ENCODE measurements at regions not wholly inside any gene's neighbourhood (a gene's known extent, or its start where the extent isn't known, plus 50 kb on each side); places are given as distances from the start of the nearest gene placed in this dataset.
A peak's percentile ranks its signal among the peaks of the same experiment; 100 is the strongest.

DNA sequence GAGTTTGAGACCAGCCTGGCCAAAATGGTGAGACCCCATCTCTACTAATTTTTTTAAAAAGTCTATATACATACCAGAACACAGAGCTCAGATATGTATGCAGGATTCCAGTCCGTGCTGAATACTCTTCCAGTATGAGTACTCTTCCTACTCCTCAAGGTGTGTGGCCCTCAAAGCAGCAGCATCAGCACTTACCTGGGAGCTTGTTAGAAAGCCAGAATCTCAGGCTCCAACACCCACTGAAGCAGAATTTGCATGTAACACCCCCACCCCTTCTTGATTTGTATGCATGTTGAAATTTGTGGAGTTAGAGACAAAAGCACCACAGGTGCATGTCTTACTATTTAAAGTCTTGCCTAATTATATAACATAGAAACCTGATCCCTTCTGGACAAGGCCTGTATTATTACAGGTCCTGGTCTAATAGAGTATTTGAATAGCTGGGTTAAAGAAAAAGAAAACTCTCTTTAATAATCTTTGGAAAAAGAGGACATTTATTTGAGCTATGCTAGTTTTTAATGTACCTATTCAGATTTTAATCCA is 50.3 kb upstream of the NFE2L2 start:
- Mint-ChIP-seq H3K27me3 (no peaks in the 10 kb centered on the region), H3K9me3 (peaks cover 0 to 5% (median 0%) of the 10 kb centered on the region in 9 donors), H3K27ac (peak overlapping the region in 6 of 10 donors; percentile 5 to 75 (median 28)), H3K4me3 (no peak overlapping the region), H3K4me1 (peaks cover 10 to 29% (median 21%) of the 10 kb centered on the region in 4 donors), H3K36me3 (peaks cover 0 to 4% (median 3%) of the 10 kb centered on the region in 3 donors)
- no peak for ATAC-seq
- POLR2A ChIA-PET = interaction anchor here (1.4 to 12.3 kb wide), 2 partner anchors 12 to 50 kb away, joined by 3 to 213 read pairs; partner anchors contain the start of gene NFE2L2
- no peak for DNase-seq

DNA sequence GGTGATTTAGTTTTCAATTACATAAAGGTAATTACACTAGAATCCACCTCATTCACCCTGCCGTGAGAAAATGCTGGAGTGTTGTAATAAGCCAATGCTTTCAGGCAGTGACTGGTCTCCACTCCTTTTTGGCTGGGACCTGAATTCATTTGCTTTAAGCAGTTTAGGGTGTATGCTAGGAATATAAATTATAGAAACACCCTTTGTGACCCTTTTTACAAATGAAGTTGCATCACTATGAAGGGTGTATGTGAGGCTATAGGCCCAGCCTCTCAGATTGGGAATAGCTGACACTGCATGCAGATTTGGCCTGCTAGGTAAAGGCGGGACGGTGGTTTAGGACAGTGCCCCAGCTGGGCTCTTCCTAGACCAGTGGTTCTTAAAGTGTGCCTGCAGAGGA is 50.8 kb upstream of the NFE2L2 start:
- no peaks in the 10 kb centered on the region for H3K27me3 Mint-ChIP-seq
- H3K4me1 Mint-ChIP-seq = peaks cover 6 to 24% (median 17%) of the 10 kb centered on the region in 4 donors
- POLR2A ChIA-PET = interaction anchor here (1.4 to 12.3 kb wide), 2 partner anchors 13 to 51 kb away, joined by 3 to 213 read pairs; partner anchors contain the start of gene NFE2L2
- H3K9me3 Mint-ChIP-seq = peaks cover 0 to 5% (median 0%) of the 10 kb centered on the region in 9 donors
- no peak for ATAC-seq
- peak overlapping the region in 1 of 10 donors; percentile 18 for H3K27ac Mint-ChIP-seq
- H3K4me3 Mint-ChIP-seq = no peak overlapping the region
- no peak for DNase-seq
- peaks cover 0 to 4% (median 3%) of the 10 kb centered on the region in 3 donors for H3K36me3 Mint-ChIP-seq

DNA sequence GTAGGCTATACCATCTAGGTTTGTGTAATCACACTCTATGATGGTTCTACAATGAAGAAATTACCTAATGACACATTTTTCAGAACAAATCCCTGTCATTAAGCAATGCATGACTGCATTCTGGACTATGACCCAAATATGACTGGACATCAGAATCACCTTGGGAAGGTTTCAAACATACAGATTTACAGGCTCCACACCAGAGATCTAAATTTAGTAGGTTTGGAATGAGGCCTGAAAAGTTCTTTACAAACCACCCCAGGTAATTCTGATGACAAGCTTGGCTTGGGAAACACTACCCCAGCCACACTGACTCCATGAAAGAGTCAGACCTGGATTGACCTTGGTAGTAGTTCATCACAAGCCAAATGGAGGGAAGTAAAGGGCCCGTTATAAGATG is 52.2 kb upstream of the NFE2L2 start:
- no peak for DNase-seq
- Mint-ChIP-seq H3K9me3 (peaks cover 0 to 5% (median 0%) of the 10 kb centered on the region in 9 donors), H3K27me3 (no peaks in the 10 kb centered on the region), H3K27ac (no peak overlapping the region), H3K36me3 (peaks cover 0 to 9% (median 5%) of the 10 kb centered on the region in 3 donors), H3K4me3 (no peak overlapping the region), H3K4me1 (peaks cover 0 to 13% (median 7%) of the 10 kb centered on the region in 4 donors)
- POLR2A ChIA-PET = no interaction called here
- ATAC-seq = no peak

DNA sequence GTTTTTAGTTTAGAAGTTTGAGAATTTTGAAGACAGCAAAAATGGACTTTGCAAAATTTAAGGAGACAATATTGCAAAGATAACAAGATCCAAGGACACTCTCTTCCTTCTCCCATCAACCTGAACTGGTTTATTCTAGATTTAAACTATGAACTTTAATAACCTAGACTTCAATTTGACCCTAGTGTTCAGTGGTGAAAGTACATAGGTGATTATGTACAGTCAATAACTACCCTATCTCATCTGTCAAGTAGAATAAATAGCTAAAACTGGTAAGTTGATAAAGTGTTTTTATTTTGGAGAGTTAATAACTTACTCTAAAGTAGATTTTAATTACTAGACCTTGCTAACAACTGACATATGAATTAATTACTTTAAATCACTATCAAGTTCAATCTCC is 52.9 kb upstream of the NFE2L2 start:
- peaks cover 0 to 13% (median 6%) of the 10 kb centered on the region in 4 donors for H3K4me1 Mint-ChIP-seq
- POLR2A ChIA-PET = no interaction called here
- no peak for ATAC-seq
- H3K36me3 Mint-ChIP-seq = peaks cover 0 to 13% (median 7%) of the 10 kb centered on the region in 3 donors
- no peaks in the 10 kb centered on the region for H3K27me3 Mint-ChIP-seq
- H3K9me3 Mint-ChIP-seq = peaks cover 0 to under 1% (median 0%) of the 10 kb centered on the region in 9 donors
- H3K4me3 Mint-ChIP-seq = no peak overlapping the region
- H3K27ac Mint-ChIP-seq = no peak overlapping the region
- no peak for DNase-seq

DNA sequence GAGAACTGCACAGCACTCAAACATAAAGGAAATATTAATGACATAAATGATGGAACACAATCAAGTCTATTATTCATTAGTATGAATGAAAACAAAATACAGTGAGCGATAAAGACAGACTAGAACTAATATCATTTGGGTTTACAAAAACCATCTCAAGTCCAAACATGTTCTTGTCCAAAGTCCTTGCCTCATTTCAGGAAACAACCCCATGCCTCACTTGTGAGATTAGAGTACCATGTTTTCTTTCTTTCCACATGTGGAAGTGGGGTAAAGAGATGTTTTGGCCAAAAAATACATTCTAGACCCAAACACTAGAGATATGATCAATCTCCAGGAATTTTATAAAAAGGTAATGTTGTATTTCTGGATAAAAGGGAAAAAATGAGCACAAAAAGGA is 53.3 kb upstream of the NFE2L2 start:
- no peak overlapping the region for H3K4me3 Mint-ChIP-seq
- peaks cover 0 to 11% (median 5%) of the 10 kb centered on the region in 4 donors for H3K4me1 Mint-ChIP-seq
- no peaks in the 10 kb centered on the region for H3K27me3 Mint-ChIP-seq
- POLR2A ChIA-PET = interaction anchor here (1.0 kb wide), 1 partner anchor 53 kb away, joined by 4 read pairs; the partner anchor contains the start of gene NFE2L2
- peaks cover 0 to 15% (median 8%) of the 10 kb centered on the region in 3 donors for H3K36me3 Mint-ChIP-seq
- no peak overlapping the region for H3K27ac Mint-ChIP-seq
- H3K9me3 Mint-ChIP-seq = no peaks in the 10 kb centered on the region
- no peak for ATAC-seq
- no peak for DNase-seq

DNA sequence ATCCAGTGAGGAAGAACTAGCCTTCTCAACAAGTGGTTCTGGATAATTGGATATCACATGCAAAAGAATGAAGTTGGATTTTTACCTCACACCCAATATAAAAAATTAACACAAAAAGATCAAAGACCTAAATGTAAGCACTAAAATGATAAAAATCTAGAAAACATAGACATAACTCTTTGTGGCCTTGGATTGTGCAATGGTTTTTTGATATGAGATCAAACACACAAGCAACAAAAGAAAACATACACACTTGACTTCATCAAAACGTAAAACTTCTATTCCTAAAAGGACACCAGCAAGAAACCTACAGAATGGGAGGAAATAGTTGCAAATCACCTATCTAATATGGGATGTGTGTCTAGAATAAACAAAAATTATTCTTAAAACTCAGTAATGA is 54.1 kb upstream of the NFE2L2 start:
- H3K27me3 Mint-ChIP-seq = no peaks in the 10 kb centered on the region
- no peak overlapping the region for H3K27ac Mint-ChIP-seq
- DNase-seq (no peak), ATAC-seq (no peak)
- H3K4me3 Mint-ChIP-seq = no peak overlapping the region
- peaks cover 6 to 19% (median 12%) of the 10 kb centered on the region in 3 donors for H3K36me3 Mint-ChIP-seq
- peaks cover 0 to 3% (median 1%) of the 10 kb centered on the region in 4 donors for H3K4me1 Mint-ChIP-seq
- no peaks in the 10 kb centered on the region for H3K9me3 Mint-ChIP-seq
- POLR2A ChIA-PET = interaction anchor here (1.0 kb wide), 1 partner anchor 54 kb away, joined by 4 read pairs; the partner anchor contains the start of gene NFE2L2

DNA sequence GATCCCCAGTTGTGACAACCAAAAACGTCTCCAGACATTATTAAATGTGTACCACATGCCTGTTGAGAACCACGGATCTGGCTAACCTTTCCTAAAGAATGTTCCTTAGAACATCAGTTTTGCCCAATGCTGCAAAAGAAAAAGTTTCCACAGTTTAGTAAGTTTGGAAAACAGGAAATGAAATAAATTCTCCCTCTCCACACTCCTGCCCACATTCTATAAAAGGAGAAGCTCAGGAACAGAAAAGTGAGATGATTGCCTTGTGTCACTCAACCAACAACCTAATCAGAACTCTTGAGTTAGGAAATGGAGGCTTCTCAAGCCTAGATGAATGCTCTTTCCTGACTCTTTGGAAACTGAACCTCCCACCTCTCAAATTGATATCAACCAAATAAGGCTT is 56.1 kb upstream of the NFE2L2 start:
- POLR2A ChIA-PET = interaction anchor here (1.3 kb wide), 1 partner anchor 12 kb away, joined by 3 read pairs; no protein-coding TSS in a partner anchor
- no peaks in the 10 kb centered on the region for H3K9me3 Mint-ChIP-seq
- no peak for ATAC-seq
- no peak overlapping the region for H3K4me3 Mint-ChIP-seq
- no peak for DNase-seq
- H3K27ac Mint-ChIP-seq = no peak overlapping the region
- peaks cover 6 to 19% (median 12%) of the 10 kb centered on the region in 3 donors for H3K36me3 Mint-ChIP-seq
- no peaks in the 10 kb centered on the region for H3K27me3 Mint-ChIP-seq
- peaks cover 0 to 2% (median 0%) of the 10 kb centered on the region in 4 donors for H3K4me1 Mint-ChIP-seq

DNA sequence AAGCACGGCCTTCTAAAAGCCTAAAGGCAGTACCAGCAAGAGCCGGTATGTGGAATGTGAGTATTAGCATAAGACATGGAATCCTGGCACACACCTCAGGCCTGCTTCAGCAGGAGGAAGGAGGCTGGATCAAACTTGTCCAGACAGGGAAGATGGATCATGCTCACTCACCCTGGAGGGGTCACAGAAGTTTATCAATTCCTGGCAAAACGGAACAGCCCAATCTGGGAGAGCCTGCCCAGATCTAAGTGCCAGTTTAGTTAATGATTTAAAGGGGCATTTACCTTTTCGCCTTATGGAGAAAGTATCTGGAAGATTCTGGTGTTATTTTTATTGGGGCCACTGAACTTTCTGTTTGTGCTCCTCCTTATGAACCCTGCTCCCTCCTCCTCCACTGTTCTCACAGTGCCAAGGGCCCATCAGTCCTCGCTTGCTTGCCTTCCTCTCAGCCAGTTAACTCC is 58.3 kb upstream of the NFE2L2 start:
- DNase-seq (no peak), ATAC-seq (no peak)
- Mint-ChIP-seq H3K9me3 (no peaks in the 10 kb centered on the region), H3K27ac (peak overlapping the region in 1 of 10 donors; percentile 43), H3K4me1 (peaks cover 0 to 2% (median 0%) of the 10 kb centered on the region in 4 donors), H3K36me3 (peaks cover 6 to 19% (median 10%) of the 10 kb centered on the region in 3 donors), H3K27me3 (no peaks in the 10 kb centered on the region), H3K4me3 (no peak overlapping the region)
- POLR2A ChIA-PET = no interaction called here

DNA sequence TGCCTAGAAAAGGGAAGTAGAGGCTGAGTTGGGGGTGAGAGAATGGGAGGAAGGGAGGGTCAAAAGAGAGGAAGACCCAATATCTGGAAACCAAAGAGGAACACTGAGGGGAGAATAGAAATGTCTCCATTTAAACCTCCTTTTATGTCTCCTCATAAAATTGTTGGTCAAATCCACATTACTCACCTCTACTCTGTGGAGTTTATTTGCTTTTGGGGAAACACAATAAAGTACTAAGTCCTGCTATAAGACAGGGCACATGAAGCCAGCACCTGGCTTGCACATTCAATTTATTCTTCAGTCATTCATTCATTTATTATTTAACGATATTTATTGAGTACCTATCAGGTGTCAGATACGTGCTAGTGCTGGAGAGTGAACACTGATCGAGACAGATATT is 60.3 kb upstream of the NFE2L2 start:
- ATAC-seq (no peak), DNase-seq (no peak)
- Mint-ChIP-seq H3K4me3 (no peak overlapping the region), H3K9me3 (peaks cover 0 to 2% (median 0%) of the 10 kb centered on the region in 9 donors), H3K27ac (no peak overlapping the region), H3K36me3 (peaks cover 6 to 16% (median 10%) of the 10 kb centered on the region in 3 donors), H3K27me3 (no peaks in the 10 kb centered on the region), H3K4me1 (peaks cover 0 to 9% (median 7%) of the 10 kb centered on the region in 4 donors)
- POLR2A ChIA-PET = no interaction called here

DNA sequence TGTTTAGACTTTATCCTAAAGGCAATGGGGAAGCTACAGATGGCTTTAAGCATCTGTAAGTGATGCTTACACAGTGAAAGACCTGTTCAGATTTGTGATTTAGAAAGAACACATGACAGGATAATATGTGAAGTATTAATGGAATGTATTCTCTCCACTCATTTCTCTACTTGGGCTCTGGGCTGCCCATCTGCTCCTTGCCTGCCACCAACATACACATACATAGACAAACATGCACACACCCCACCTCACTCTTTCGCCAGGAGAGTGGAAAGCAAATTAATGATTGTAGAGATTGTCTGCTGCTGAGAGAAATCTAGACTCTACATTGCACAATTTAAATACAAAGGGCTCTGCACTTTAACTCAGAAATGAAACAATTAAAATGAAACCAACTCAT is 61.0 kb upstream of the NFE2L2 start:
- H3K27ac Mint-ChIP-seq = no peak overlapping the region

DNA sequence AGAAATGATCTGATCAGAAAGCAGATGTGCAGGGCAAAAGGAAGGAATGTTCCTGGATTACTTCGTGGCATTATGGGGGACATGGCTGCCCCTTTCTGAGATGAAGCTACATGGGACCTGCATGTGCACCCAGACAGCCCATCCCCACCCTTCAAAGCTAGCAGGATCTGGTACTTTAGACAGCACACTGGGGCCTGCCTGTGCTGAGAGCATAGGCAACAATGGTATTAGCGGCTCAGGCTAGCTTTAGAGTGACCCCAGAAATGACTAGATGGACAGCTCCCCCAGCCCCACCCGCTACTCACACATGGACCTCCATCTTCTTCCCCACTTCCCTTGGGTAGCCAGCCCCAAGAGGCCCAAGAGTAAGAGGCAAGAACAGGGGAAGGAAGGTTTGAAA is 61.5 kb upstream of the NFE2L2 start:
- peaks cover 6 to 16% (median 9%) of the 10 kb centered on the region in 3 donors for H3K36me3 Mint-ChIP-seq
- no peak for DNase-seq
- peaks cover 0 to 9% (median 7%) of the 10 kb centered on the region in 4 donors for H3K4me1 Mint-ChIP-seq
- H3K27me3 Mint-ChIP-seq = no peaks in the 10 kb centered on the region
- POLR2A ChIA-PET = interaction anchor here (2.2 kb wide), 1 partner anchor 62 kb away, joined by 14 read pairs; the partner anchor contains the start of gene NFE2L2
- H3K4me3 Mint-ChIP-seq = no peak overlapping the region
- ATAC-seq = no peak
- no peak overlapping the region for H3K27ac Mint-ChIP-seq
- H3K9me3 Mint-ChIP-seq = peaks cover 0 to 2% (median 0%) of the 10 kb centered on the region in 9 donors

More for the DNA sequence above, 61.0 kb upstream of the NFE2L2 start:
- no peaks in the 10 kb centered on the region for H3K27me3 Mint-ChIP-seq
- DNase-seq (no peak), ATAC-seq (no peak)
- H3K4me3 Mint-ChIP-seq = no peak overlapping the region
- POLR2A ChIA-PET = no interaction called here
- H3K9me3 Mint-ChIP-seq = peaks cover 0 to 2% (median 0%) of the 10 kb centered on the region in 9 donors
- H3K4me1 Mint-ChIP-seq = peaks cover 0 to 9% (median 7%) of the 10 kb centered on the region in 4 donors
- H3K36me3 Mint-ChIP-seq = peaks cover 6 to 16% (median 10%) of the 10 kb centered on the region in 3 donors

DNA sequence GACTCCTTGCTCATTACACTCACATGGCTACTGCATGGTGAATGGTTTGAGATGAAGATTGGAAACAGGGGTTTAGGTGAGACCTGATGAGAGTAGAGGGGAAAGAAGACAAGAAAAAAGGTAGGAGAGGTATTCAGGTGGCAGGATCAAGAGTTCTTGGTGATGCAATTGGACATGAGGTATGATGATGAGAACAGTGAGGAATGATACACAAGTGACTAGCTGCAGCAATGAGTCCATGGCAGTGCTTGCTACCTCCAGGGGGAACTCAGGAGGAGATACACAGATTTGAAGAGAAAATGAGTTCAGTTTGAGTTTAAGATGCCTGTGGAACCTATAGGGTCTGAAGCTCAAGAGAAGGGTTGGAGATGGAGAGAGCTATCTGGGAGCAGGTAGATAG is 62.1 kb upstream of the NFE2L2 start:
- H3K27ac Mint-ChIP-seq = no peak overlapping the region
- no peak for ATAC-seq
- POLR2A ChIA-PET = interaction anchor here (2.2 kb wide), 1 partner anchor 62 kb away, joined by 14 read pairs; the partner anchor contains the start of gene NFE2L2
- no peaks in the 10 kb centered on the region for H3K27me3 Mint-ChIP-seq
- H3K4me1 Mint-ChIP-seq = peaks cover 0 to 10% (median 8%) of the 10 kb centered on the region in 4 donors
- DNase-seq = no peak
- H3K36me3 Mint-ChIP-seq = peaks cover 6 to 12% (median 8%) of the 10 kb centered on the region in 3 donors
- H3K9me3 Mint-ChIP-seq = peaks cover 0 to 2% (median 0%) of the 10 kb centered on the region in 9 donors
- H3K4me3 Mint-ChIP-seq = no peak overlapping the region

DNA sequence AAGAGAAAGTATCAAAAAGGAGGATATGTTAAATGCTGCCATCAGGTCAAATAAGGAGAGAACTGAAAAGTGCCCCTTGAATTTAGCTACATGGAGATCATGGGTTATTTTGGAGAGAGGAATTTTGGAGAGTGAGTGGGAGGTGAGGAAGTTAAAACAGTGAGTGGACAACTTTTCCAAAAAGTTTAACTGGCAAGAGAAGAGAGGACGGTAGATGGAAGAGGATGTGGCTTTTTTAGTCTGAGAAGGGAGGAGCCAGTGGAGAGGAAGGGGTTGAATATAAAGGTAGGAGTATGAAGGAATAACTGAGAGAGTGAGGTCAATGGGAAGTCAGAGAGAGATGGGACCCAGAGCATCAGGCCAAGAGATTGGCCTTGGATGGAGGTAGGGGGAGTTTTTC is 62.5 kb upstream of the NFE2L2 start:
- DNase-seq = no peak
- H3K4me3 Mint-ChIP-seq = no peak overlapping the region
- H3K27me3 Mint-ChIP-seq = no peaks in the 10 kb centered on the region
- H3K4me1 Mint-ChIP-seq = peaks cover 3 to 14% (median 10%) of the 10 kb centered on the region in 4 donors
- ATAC-seq = peak in 1 of 2 donors; percentile 44
- POLR2A ChIA-PET = interaction anchor here (0.6 to 2.2 kb wide), 3 partner anchors 63 to 114 kb away, joined by 3 to 14 read pairs (median 3); partner anchors contain the start of genes HNRNPA3 and NFE2L2
- no peak overlapping the region for H3K27ac Mint-ChIP-seq
- peaks cover 0 to 2% (median 0%) of the 10 kb centered on the region in 9 donors for H3K9me3 Mint-ChIP-seq
- H3K36me3 Mint-ChIP-seq = peaks cover 6 to 8% (median 6%) of the 10 kb centered on the region in 3 donors

Data from naive thymus-derived CD8-positive, alpha-beta T cell (primary cell).